ENCODE measurements at regions not wholly inside any gene's neighbourhood (a gene's known extent, or its start where the extent isn't known, plus 50 kb on each side); places are given as distances from the start of the nearest gene placed in this dataset.

- TF ChIP-seq POLR2A (IDR thresholded peaks at IDR 0.05; ENCODE audit: low read depth, low read length) (no peak), POLR2AphosphoS5 (IDR thresholded peaks at IDR 0.05; ENCODE audit: low read depth, low read length) (no peak), TAF1 (IDR thresholded peaks at IDR 0.05; ENCODE audit: borderline replicate concordance, low read depth, low read length) (no peak)
These were observed 86.5 kb upstream of the IRS2 start for GRCh38 chr13:109872864-109873263.

Data from GM12892 (cell line).